Inferior parietal cortex (tissue), 1 donor: ENCODE measurements at regions not wholly inside any gene's neighbourhood (a gene's known extent, or its start where the extent isn't known, plus 50 kb on each side); places are given as distances from the start of the nearest gene placed in this dataset.
"Not testable (repeated sequence)": the region's sequence is repeated elsewhere in the genome, so short reads cannot be mapped to it uniquely, and the experiment has no call there.

Experiments
- DNase-seq: peaks from one replicate; pipeline ENCODE4 v3.0.0-alpha.2; 2016; ENCODE audit errors: extremely low spot score

DNA sequence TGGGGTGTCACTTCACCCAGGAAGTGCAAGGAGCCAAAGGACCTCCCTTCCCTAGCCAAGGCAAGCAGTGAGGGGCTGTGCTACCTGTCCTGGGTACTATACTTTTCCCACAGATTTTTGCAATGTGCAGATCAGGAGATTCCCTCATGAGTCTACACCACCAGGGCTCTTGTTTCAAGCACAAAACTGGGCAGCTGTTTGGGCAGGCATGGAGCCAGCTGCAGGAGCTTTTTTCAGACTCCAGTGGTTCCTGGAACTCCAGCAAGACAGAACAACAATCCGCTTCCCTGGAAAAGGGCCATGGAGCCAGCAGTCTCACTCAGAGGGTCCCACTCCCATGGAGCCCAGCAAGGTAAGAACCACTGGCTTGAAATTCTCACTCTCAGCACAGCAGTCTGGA, 1649.6 kb downstream of the LRRC4C start:
- DNase-seq, result no peak

DNA sequence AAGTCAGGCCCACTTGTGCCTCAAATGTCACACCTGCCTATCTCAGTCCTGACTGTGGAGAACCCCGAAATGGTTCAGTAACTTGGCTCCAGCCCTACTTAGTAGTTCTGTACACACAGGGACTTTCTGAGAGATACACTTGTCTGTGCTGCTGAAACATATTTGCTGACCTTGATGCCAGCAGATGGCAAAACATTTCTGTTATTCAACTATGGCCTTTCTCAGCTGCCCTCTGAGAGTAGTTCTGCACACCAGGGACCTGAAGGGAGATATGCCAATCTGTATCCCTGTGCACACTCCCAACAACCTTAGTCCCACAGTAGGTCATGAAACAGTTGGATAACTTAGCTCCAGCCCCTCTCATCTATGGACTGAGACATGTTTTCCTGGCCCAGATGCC, 1651.5 kb downstream of the LRRC4C start:
- no peak for DNase-seq

DNA sequence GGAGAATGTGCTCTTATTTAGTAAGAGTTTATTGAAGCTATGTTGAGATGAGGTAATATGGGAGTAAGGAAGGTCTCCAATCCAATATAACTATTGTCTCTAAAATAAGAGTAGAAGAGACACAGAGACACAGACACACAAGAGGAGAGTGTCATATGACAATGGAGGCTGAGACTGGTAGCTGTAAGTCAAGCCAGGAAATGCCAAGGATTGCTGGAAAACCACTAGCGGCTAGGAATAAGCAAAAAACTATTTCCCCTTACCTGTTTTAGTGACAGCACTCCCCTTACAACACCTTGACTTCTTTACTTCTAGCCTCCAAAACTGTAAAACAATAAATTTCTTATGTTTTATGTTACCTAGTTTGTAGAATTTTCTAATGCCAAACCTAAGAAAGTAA, 1652.8 kb downstream of the LRRC4C start:
- no peak for DNase-seq

DNA sequence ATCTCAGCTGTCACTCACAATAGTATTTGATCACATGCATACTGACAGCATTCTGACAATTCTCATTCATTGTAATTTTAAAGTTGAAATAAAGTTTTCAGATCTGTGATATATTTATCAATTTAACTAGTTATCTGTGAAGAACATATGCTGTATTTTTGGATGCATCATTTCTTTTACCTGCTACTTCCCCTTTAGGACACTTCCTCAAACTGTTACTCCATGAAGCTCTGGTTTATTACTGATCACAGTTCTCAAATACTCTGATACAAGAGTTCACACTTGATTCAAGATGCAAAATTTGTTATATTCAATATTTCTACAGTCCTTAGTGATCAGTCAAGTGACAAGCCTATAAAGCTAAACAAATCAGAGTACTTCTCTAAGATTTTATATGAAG, 1655.2 kb downstream of the LRRC4C start:
- DNase-seq, result no peak

DNA sequence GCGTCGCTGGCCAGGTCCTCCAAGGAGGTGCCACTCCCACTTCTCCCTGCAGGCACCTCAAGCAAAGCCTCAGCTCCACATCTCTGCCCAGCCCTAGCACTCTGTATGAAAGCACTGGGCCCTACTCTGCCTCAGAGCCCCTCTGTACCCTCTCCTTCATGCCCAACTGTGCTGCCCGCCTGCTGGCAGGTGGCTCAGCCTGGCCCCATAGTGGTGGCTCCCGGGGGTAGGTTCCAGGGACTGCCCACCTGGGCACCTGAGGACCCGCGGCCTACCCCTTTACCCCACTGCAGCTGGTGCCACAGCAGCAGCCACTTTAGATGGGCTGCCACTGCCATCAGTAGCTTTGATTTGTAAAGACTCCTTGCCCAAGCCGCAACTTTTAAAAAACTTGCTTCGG, 1672.8 kb downstream of the LRRC4C start:
- no peak for DNase-seq

DNA sequence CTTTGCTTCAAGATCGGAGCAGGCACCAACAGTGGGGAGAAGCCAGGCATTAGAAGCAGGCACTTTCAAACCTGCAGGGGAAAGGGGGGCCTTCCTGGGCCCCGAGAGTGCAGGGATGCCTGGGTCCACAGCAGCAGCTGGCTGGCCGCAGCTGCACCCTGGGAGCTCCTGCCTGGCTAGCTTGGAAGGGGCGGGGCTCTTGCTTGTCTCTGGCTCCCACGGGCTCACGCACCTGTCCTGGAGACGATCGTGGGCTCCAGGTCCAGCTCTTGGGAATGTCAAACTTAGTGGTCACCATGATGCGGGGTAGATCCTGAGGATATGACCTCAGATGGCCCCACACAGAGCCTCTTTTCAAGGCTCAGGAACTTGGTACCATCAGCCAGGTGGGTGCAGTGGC, 1673.2 kb downstream of the LRRC4C start:
- no peak for DNase-seq

DNA sequence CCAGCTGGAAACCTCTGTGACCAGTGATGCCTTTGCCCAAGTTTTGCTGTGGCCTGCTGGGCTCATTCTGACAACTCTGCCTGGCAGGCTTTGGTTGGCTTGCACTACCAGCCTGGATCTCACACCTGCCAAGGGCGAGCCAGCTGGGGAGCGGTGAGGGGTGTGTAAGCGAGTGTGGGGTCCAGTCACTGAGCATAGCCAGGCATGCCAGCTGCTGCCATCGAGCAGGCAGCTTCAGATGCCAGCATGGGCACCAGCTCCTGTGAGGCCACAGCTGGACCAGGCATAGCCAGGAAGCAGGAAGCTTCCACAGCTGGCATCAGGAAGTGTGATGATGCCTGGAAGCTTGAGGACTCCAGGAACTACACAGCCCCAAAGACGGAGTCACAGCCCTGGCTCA, 1674.6 kb downstream of the LRRC4C start:
- DNase-seq, result no peak

DNA sequence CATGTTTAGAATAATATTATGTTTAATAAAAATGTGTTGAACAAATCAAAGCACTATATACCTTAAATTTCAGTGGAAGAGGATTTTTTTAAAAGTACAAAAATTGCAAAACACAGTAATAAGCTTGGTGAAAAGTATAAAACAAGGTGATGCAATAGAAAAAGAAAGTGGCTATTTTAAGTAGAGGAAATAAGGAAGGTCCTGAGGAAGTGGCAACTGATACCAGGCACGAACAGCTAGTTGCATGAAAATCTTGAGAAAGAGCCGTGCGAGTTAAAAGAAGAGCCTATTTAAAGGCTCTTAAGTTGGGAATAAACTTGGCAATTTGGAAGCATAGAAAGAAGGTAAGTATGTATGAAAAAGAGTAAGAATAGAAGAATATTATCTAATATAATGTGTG, 1679.3 kb downstream of the LRRC4C start:
- no peak for DNase-seq

DNA sequence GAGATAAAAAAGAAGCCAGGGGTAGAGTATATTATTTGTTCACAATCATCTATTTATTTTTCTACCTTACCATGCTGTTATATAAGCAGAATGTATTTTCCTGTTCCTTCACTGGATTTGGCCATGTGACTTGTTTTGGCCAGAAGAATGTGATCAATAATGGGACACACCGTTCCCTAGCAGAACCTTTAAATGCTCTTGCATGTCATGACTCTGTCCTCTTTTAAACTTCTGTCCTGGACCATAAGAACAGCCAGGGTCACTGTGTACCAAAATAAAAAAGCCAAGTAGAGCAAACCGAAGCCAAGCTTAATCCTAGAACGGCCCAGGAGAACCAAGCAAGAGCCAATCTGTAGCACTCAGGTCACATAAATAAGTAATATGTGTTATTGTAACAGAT, 1682.4 kb downstream of the LRRC4C start:
- no peak for DNase-seq

DNA sequence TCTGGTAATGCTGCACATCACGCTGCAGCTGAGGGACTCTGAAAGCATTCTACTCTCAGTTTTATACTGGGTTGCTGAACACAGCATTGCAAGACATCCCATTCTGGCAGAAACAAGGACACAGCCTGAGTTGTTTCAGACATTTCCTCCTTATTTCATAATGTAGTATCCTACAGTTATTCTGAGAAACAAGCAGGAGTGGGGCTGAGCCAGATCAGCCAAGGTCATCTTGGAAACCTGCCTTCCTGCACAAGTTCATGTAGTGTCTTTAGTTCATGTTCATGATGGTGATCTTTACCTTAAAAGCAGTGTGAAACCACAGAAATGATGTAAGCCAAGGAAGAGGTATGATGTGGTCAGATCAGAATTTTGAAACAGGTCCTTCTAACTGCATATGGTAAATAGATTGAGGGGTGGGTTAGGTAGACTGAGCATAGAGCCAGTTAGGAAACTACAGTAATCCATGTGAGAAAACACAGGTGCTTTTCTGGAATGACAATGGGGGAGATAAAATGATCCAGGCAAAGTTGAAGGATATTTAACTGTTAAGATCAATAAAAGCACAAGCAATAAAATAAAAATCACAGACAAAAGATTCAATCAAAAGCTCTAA, 1686.8 kb downstream of the LRRC4C start:
- DNase-seq, result no peak

DNA sequence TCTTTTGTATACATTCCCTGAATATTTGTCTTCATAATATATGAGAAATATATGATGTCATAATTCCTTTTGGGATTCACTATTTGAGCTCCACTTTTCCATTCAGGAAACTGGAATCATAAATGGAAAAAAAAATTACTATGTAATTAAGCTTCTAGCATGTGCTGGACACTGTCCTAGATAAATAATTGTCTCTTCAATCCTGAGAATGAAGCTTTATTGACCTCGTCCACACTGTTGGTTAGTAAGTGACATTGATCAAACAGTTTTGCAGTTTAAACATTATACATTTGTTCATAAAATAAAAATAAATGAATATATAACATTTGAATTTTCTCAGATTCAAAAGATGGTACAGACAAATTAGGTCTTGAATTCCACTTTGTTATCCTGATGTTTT, 1691.2 kb downstream of the LRRC4C start:
- DNase-seq, result no peak

DNA sequence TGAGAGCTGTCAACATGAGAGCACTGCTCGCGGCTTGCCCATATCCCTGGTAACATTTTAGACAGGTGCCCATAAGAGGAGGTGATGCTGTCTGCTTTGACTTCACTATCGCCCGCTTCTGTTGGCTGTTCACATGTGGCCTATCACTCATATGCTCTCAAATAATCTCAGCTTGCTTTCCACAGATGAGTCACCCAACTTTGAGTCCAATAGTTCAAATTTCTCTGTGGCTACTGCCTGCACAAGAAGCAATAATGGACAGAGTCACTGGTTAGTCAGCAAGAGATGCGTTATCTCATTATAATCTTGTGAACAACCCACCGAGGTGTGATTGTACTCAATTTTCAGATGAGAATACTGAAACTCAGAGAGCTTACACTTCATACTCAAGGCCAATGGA, 1714.1 kb downstream of the LRRC4C start:
- no peak for DNase-seq

DNA sequence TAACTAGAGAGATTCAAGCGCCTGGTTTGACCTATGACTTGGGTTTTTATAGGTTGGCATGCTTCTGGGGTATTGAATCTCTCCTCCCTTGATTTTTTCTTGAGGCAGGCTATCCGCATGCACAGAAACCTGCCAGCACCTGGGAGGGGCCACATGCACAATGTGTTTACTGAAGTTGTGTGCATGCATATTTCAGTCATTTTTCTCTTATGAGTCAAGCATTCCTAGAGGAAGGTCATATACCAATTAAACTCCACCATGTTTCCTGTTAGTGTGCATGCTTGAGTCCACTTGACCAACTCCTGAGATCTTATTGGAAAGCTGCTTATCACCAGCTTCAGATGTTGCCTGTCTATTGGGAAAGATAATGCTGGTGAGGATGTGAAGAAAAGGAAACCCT, 1718.4 kb downstream of the LRRC4C start:
- no peak for DNase-seq

DNA sequence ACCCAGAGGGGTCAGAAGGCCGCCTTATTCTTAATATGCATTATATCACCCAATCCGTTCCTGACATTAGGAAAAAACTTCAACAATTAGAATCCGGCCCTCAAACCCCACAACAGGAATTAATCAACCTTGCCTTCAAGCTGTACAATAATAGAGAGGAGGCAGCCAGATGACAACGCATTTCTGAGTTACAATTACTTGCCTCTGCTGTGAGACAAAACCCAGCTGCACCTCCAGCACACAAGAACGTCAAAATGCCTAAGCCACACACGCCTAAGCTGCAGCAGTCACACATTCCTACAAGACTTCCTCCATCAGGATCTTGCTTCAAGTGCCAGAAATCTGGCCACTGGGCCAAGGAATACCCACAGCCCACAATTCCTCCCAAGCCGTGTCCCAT, 1723.1 kb downstream of the LRRC4C start:
- DNase-seq, result not testable (repeated sequence)

DNA sequence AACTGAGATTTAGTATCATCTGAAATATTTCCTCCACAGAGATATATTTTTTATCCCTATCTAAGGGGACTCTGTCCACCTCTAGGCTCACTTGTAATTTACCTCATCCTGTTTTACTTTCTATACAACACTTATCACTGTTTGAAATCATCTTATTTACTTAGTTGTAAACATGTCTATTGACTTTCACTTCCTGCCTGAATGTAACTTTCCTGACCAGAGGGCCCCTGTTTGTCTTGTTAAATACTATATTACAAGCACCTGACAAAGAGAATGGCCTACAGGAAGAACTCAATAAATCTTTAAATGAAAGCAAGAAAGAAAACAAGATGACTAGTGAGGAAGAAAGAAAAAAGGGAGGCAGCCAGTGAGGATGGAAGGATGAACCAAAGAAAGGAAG, 1727.5 kb downstream of the LRRC4C start:
- no peak for DNase-seq

DNA sequence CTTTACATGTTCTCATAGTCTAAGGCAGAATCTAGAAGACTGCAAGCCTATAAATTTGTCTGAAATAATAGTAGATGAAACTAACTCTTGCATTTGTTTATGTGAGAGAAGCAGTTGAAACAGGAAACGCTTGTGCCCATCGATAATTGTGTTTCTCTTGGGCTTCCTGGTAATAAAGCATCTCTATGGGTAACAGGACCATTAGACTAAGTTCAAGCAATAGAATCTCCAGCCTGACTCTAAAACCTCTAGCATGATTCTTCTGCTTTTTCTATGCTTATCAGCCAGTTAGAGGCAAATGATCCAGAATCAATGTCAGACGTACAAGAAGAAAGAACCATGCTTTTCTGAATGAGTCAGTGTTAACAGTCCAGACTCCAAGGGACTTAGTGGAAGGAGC, 1734.4 kb downstream of the LRRC4C start:
- DNase-seq, result no peak

DNA sequence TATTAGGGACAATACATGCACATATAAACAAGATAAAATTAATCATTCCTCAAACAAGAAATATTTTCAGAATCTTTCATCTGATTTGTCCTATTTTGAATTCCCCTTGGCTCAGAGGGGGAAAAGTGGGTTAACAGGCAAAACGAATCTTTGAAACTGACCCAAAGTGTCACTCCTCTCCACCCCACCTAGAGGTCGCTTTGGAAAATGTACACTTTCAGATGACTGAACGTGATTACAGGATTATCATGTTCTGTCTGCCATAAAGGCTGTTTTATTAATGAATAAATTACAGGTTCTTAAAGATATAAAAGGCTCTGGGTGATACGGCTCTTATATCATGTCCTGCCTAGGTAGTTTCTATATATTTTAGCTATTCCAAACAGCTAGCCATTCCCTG, 1735.0 kb downstream of the LRRC4C start:
- DNase-seq, result no peak

DNA sequence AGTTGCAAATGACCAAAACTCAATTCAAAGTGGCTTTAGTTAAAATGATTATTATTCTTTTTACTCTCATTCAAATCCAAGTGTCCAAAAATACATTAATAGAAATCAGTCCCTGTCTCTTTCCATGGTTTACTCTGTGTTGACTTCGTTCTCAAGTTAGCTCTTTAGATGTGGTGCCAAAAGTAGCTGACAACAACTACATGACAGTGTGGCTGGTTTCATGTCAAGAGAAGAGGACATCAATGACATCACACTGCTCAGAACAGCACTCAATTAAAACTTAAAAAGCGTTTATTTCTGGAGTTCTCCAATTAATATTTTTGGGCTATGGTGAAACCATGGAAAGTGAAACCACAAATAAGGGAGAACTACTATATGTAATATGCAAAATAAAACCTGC, 1746.9 kb downstream of the LRRC4C start:
- DNase-seq, result no peak

DNA sequence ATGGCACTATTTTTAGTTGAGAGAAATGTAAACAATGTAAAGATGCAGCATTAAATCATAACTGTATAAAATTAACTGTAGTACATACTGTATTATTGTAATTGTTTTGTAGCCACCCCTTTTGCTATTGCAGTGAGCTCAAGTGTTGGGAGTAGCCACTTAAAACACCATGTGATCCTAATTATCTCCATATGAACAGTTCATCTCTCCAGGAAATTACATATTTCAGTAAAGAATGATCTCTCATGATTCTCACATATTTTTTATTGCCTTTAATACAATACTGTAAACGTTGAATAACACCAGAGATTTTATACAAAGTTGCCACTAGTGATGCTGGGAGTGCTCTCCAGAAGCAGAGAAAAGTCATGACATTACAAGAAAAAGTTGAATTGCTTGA, 1768.6 kb downstream of the LRRC4C start:
- DNase-seq, result no peak

DNA sequence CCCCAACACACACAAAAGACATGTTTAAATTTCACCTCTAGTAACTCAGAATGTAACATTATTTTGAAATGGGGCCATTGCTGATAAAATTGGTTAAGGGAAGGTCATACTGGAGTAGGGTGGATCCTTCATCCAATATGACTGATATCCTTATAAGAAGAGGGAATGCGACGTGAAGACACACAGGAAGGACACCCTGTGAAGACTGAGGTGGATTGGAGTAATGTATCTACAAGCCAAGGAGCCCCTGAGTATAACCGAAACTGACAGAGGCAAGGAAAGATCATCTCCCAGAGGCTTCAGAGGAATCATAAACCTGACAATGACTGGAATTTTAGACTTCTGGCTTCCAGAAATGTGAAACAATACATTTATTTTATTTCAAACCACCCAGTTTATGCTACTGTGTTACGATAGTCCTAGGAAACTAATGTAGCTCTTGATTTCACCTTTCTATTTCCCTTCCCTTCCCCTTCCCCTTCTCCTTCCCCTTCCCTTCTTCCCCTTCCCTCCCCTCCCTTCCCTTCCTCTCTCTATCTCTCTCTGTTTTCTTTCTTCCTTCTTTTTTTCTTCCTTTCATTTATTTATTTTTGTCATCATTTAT, 1775.4 kb downstream of the LRRC4C start:
- no peak for DNase-seq

DNA sequence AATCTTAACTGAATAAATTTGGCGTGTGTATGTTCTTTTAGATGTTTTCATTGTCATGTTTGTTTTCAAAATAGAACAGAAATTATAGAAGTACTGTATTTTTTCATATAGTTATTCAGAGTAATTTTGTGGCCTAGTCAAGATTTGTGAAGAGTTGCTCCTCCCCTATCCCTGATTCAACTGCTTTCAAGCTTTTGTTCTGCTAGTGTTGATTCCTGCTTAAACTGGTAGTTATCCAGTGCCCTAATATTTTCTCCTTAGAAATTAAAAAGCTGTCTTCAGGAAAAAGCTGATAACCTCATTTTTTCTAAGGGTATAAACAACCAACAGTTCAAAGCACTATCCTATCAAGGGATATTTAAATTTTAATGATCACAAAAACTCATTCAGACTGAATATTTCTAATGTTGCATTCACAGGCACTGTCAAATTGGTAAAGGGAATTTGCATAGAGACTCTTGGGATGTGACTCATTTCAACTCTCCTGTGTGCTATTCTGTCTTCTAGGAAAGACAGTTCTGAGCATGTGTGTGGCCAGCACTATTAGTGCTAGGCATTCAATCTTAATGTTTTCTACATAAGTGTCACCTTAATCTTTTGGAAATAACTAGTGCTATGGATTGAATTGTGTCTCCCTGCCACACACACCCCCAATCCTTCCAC, 1776.0 kb downstream of the LRRC4C start:
- DNase-seq, result no peak

DNA sequence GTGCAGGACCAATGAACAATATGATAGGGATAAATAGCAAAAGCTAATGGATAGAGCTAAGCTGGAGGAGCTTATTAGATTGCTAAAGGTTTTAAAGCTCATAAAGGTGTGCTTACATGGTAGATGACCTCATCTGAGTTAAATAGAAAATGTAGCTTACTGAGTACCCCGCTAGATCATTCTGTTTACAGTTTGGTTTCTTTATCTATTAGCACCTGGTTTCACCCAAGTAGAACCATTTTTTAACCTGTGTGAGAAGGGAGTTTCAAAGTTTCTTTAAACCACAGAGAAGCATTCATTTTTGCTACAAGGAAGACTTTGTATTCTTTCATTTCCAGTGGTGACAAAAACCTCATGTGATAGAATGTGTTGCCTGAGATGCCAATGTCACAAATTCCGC, 1778.0 kb downstream of the LRRC4C start:
- DNase-seq, result no peak

DNA sequence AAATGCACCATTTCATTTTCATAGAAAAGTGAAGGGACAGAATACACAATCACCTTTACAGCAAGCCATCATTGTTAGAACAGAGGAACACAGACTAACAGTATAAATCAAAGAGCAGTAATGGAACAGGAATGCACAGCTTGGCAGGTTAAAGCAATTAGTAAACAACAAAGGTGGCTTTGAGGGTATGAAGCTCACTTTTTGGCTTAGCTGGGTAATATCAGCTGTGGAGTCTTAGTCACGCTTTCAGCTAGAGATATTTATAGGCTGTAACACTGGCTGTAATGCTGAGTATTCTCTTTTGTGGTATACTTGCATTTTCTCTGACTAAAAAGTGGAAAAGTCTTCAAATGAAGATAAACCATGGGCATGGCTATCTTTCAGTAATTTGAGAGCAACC, 1780.5 kb downstream of the LRRC4C start:
- no peak for DNase-seq

DNA sequence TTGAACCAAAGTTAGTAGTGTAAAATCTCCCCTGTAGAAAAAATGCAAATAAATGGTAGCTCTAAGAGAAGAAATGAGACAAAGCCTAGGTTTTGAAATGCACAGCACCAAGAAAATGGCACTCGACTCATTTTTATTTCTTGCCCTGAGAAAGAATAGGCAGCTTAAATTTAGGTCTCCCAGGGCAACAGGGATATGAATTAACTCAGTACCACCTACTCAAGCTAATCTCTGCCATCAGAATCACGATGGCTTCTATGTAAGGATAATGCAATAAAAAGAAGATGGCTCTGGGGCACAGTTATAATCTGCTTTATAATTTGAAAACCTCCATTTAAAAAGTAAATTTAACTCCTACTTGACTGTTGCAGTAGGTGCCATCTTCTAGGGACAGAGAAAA, 1784.3 kb downstream of the LRRC4C start:
- DNase-seq, result no peak
